ENCODE measurements at regions not wholly inside any gene's neighbourhood (a gene's known extent, or its start where the extent isn't known, plus 50 kb on each side); places are given as distances from the start of the nearest gene placed in this dataset.
"Not testable (repeated sequence)": the region's sequence is repeated elsewhere in the genome, so short reads cannot be mapped to it uniquely, and the experiment has no call there.

- peaks cover 4% of the 10 kb centered on the region for H3K9me3 Mint-ChIP-seq (ENCODE audit: low read depth, unreplicated experiment)
- TF ChIP-seq CTCF (IDR thresholded peaks at IDR 0.05; ENCODE audit: unreplicated experiment): no peak
- no peak overlapping the region for H3K4me3 Mint-ChIP-seq (ENCODE audit: low read depth, unreplicated experiment)
- DNase-seq: no peak
- intact Hi-C loops (cut with micrococcal nuclease; ENCODE audit: unreplicated experiment): no loop called here
- CTCF ChIA-PET: no interaction called here
- H3K36me3 Mint-ChIP-seq (ENCODE audit: insufficient read depth, unreplicated experiment): no peaks in the 10 kb centered on the region
- no TSS peak for BruUV-seq (replicated peaks)
- no peaks in the 10 kb centered on the region for H3K27me3 Mint-ChIP-seq (ENCODE audit: unreplicated experiment)
- no peak overlapping the region for H3K27ac Mint-ChIP-seq (ENCODE audit: unreplicated experiment)
- no peaks in the 10 kb centered on the region for H3K4me1 Mint-ChIP-seq (ENCODE audit: low read depth, unreplicated experiment)
These were observed 571.2 kb downstream of the ADGRL2 start for GRCh38 chr1:82371844-82372498.

GRCh38 chr1:82367456-82367855 lies 566.7 kb downstream of the ADGRL2 start:
- Mint-ChIP-seq H3K4me3 (ENCODE audit: low read depth, unreplicated experiment) (no peak overlapping the region), H3K27ac (ENCODE audit: unreplicated experiment) (no peak overlapping the region), H3K4me1 (ENCODE audit: low read depth, unreplicated experiment) (no peaks in the 10 kb centered on the region), H3K36me3 (ENCODE audit: insufficient read depth, unreplicated experiment) (no peaks in the 10 kb centered on the region), H3K9me3 (ENCODE audit: low read depth, unreplicated experiment) (peaks cover 4% of the 10 kb centered on the region), H3K27me3 (ENCODE audit: unreplicated experiment) (no peaks in the 10 kb centered on the region)
- TF ChIP-seq CTCF (IDR thresholded peaks at IDR 0.05; ENCODE audit: unreplicated experiment): no peak
- intact Hi-C loops (cut with micrococcal nuclease; ENCODE audit: unreplicated experiment): no loop called here
- BruUV-seq (replicated peaks): no TSS peak
- CTCF ChIA-PET: no interaction called here
- DNase-seq: no peak

DNA sequence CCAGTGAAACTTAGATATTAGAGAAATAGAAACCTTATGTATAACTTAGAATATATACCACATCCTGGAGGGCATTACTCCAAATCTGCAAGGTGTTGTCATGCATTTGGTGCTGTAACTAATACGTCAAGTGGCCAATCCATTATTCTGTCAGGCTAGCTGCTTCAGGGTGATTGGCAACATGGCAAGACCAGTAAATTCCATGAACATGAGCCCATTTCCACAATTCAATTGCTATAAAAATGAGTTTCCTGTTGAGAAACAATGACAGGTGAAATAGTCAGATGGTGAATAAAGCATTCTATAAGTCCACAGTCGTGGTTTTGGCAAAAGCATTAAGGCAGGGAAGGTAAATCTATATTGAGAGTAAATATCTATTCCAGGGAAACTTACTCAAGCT lies 566.0 kb downstream of the ADGRL2 start:
- BruUV-seq (replicated peaks): no TSS peak
- Mint-ChIP-seq H3K27ac (ENCODE audit: unreplicated experiment) (no peak overlapping the region), H3K27me3 (ENCODE audit: unreplicated experiment) (no peaks in the 10 kb centered on the region), H3K9me3 (ENCODE audit: low read depth, unreplicated experiment) (peaks cover 4% of the 10 kb centered on the region), H3K36me3 (ENCODE audit: insufficient read depth, unreplicated experiment) (no peaks in the 10 kb centered on the region), H3K4me3 (ENCODE audit: low read depth, unreplicated experiment) (no peak overlapping the region), H3K4me1 (ENCODE audit: low read depth, unreplicated experiment) (no peaks in the 10 kb centered on the region)
- CTCF ChIA-PET: no interaction called here
- no peak for TF ChIP-seq CTCF (IDR thresholded peaks at IDR 0.05; ENCODE audit: unreplicated experiment)
- intact Hi-C loops (cut with micrococcal nuclease; ENCODE audit: unreplicated experiment): no loop called here
- DNase-seq: no peak

- BruUV-seq (replicated peaks); H3K4me1 Mint-ChIP-seq (ENCODE audit: low read depth, unreplicated experiment); CTCF ChIA-PET; H3K27me3 Mint-ChIP-seq (ENCODE audit: unreplicated experiment); H3K36me3 Mint-ChIP-seq (ENCODE audit: insufficient read depth, unreplicated experiment); intact Hi-C loops (cut with micrococcal nuclease; ENCODE audit: unreplicated experiment); H3K4me3 Mint-ChIP-seq (ENCODE audit: low read depth, unreplicated experiment); H3K9me3 Mint-ChIP-seq (ENCODE audit: low read depth, unreplicated experiment); DNase-seq; H3K27ac Mint-ChIP-seq (ENCODE audit: unreplicated experiment): not testable (repeated sequence)
These were observed 558.8 kb downstream of the ADGRL2 start for GRCh38 chr1:82359541-82359940.

DNA sequence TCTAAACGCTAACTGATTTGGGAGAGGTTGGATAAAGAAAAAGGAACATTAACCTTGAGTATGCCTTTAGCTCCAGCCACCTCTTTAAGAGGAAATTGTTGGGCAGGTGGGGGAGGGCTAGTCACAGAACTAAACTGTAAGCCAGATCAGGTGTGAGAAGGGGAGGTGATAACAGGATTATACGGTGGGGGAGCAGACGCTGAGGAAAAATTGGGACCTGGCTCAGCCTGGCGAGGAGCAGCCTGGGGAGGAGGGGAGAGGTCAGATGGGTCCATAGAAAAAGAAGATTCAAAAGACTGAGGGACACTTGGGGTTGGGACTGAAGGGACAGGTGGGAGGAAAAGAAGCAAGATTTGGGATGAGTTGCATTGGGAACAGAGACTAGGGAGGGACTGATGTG lies 558.0 kb downstream of the ADGRL2 start:
- H3K27ac Mint-ChIP-seq (ENCODE audit: unreplicated experiment); BruUV-seq (replicated peaks); H3K9me3 Mint-ChIP-seq (ENCODE audit: low read depth, unreplicated experiment); CTCF ChIA-PET; intact Hi-C loops (cut with micrococcal nuclease; ENCODE audit: unreplicated experiment); DNase-seq; H3K27me3 Mint-ChIP-seq (ENCODE audit: unreplicated experiment); H3K4me3 Mint-ChIP-seq (ENCODE audit: low read depth, unreplicated experiment); H3K4me1 Mint-ChIP-seq (ENCODE audit: low read depth, unreplicated experiment); H3K36me3 Mint-ChIP-seq (ENCODE audit: insufficient read depth, unreplicated experiment): not testable (repeated sequence)

DNA sequence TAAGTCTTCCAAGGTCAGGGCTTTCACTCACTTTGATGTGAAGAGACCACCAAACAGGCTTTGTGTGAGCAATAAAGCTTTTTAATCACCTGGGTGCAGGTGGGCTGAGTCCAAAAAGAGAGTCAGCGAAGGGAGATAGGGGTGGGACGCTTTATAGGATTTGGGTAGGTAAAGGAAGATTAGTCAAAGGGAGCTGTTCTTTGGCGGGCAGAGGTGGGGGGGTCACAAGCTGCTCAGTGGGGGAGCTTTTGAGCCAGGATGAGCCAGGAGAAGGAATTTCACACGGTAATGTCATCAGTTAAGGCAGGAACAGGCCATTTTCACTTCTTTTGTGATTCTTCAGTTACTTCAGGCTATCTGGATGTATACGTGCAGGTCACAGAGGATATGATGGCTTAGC lies 553.8 kb downstream of the ADGRL2 start:
- H3K27ac Mint-ChIP-seq (ENCODE audit: unreplicated experiment); H3K27me3 Mint-ChIP-seq (ENCODE audit: unreplicated experiment); intact Hi-C loops (cut with micrococcal nuclease; ENCODE audit: unreplicated experiment); H3K9me3 Mint-ChIP-seq (ENCODE audit: low read depth, unreplicated experiment); H3K4me1 Mint-ChIP-seq (ENCODE audit: low read depth, unreplicated experiment); H3K4me3 Mint-ChIP-seq (ENCODE audit: low read depth, unreplicated experiment); BruUV-seq (replicated peaks); H3K36me3 Mint-ChIP-seq (ENCODE audit: insufficient read depth, unreplicated experiment); CTCF ChIA-PET; DNase-seq: not testable (repeated sequence)
